Liver (tissue), 3 donors: ENCODE measurements at regions not wholly inside any gene's neighbourhood (a gene's known extent, or its start where the extent isn't known, plus 50 kb on each side); places are given as distances from the start of the nearest gene placed in this dataset.

ENCODE experiments used
- RAD21 ChIP-seq, 2 donors: IDR thresholded peaks; 2 replicates each; pipeline ENCODE4 v1.6.1; 2016; ENCODE audit warnings: antibody characterized with exemption in 2 of 2, mild to moderate bottlenecking in 2 of 2
- SP1 ChIP-seq: IDR thresholded peaks from 2 replicates; pipeline ENCODE4 v1.6.1; 2018; ENCODE audit warnings: antibody characterized with exemption, mild to moderate bottlenecking
- TF ChIP-seq, protein P1 (sequence below): fragments of 150-350 bp; IDR thresholded peaks from 2 replicates; pipeline ENCODE4 v1.5.1; 2017; ENCODE audit warnings: improper control_type of control experiment, low read depth, low read length; ENCODE audit not compliant: missing input control
- TF ChIP-seq, protein P2 (sequence below): IDR thresholded peaks from 2 replicates; pipeline ENCODE4 v1.6.1; 2016; ENCODE audit warnings: antibody characterized with exemption, mild to moderate bottlenecking
- donor health status: healthy.
- donor health status: healthy.

DNA sequence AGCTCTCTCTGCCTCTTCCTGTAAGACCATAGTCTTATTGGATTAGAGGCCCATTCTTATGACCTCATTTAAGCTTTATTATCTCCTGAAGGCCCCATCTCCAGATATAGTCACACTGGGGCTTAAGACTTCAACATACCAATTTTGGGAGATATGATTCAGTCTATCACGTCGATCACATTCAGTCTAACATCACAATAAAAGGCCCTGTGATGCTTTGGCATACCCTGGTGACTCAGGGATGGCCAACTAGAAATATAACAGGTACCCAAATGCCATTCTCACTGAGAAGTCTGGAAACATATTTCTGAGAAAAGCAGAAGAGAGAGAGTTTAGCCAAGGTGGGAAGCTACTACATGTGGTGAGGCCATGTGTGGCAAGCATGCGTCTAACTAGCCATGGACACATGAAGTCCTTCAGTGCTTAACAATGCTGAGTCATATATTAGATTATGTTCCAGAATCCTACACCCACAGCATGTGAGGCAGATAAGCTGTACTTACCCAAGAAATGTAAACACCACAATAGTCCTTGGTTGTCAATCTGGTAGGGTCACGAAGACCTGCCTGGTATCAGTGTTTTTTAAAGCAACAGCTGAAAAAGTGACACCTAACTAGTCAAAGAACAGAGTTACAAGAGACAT is 485.1 kb downstream of the FOXO1 start:
- TF ChIP-seq RAD21 (IDR thresholded peaks at IDR 0.05), result no peak
- TF ChIP-seq, protein P1, sequence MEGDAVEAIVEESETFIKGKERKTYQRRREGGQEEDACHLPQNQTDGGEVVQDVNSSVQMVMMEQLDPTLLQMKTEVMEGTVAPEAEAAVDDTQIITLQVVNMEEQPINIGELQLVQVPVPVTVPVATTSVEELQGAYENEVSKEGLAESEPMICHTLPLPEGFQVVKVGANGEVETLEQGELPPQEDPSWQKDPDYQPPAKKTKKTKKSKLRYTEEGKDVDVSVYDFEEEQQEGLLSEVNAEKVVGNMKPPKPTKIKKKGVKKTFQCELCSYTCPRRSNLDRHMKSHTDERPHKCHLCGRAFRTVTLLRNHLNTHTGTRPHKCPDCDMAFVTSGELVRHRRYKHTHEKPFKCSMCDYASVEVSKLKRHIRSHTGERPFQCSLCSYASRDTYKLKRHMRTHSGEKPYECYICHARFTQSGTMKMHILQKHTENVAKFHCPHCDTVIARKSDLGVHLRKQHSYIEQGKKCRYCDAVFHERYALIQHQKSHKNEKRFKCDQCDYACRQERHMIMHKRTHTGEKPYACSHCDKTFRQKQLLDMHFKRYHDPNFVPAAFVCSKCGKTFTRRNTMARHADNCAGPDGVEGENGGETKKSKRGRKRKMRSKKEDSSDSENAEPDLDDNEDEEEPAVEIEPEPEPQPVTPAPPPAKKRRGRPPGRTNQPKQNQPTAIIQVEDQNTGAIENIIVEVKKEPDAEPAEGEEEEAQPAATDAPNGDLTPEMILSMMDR, result no peak
- no peak for TF ChIP-seq SP1
- TF ChIP-seq, protein P2, sequence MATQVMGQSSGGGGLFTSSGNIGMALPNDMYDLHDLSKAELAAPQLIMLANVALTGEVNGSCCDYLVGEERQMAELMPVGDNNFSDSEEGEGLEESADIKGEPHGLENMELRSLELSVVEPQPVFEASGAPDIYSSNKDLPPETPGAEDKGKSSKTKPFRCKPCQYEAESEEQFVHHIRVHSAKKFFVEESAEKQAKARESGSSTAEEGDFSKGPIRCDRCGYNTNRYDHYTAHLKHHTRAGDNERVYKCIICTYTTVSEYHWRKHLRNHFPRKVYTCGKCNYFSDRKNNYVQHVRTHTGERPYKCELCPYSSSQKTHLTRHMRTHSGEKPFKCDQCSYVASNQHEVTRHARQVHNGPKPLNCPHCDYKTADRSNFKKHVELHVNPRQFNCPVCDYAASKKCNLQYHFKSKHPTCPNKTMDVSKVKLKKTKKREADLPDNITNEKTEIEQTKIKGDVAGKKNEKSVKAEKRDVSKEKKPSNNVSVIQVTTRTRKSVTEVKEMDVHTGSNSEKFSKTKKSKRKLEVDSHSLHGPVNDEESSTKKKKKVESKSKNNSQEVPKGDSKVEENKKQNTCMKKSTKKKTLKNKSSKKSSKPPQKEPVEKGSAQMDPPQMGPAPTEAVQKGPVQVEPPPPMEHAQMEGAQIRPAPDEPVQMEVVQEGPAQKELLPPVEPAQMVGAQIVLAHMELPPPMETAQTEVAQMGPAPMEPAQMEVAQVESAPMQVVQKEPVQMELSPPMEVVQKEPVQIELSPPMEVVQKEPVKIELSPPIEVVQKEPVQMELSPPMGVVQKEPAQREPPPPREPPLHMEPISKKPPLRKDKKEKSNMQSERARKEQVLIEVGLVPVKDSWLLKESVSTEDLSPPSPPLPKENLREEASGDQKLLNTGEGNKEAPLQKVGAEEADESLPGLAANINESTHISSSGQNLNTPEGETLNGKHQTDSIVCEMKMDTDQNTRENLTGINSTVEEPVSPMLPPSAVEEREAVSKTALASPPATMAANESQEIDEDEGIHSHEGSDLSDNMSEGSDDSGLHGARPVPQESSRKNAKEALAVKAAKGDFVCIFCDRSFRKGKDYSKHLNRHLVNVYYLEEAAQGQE, result no peak
